HG02840 (cell line): ENCODE measurements at regions not wholly inside any gene's neighbourhood (a gene's known extent, or its start where the extent isn't known, plus 50 kb on each side); places are given as distances from the start of the nearest gene placed in this dataset.

ENCODE experiments used
- ATAC-seq: cut with Tn5 transposase; IDR thresholded peaks from one replicate; pipeline ENCODE4 v1.9.1; 2021; ENCODE audit warnings: mild to moderate bottlenecking, moderate library complexity, moderate number of reproducible peaks; ENCODE audit not compliant: unreplicated experiment, low FRiP score

- ATAC-seq = no peak
Observed at GRCh38 chr21:27171707-27172106, 204.8 kb upstream of the ADAMTS5 start.

GRCh38 chr21:27168084-27168483 lies 201.2 kb upstream of the ADAMTS5 start:
- no peak for ATAC-seq

GRCh38 chr21:27164208-27165177 lies 197.6 kb upstream of the ADAMTS5 start:
- ATAC-seq = no peak

- no peak for ATAC-seq
Observed at GRCh38 chr21:27158967-27159366, 192.1 kb upstream of the ADAMTS5 start.

GRCh38 chr21:27157097-27157496 lies 190.2 kb upstream of the ADAMTS5 start:
- ATAC-seq = no peak

- no peak for ATAC-seq
Observed at GRCh38 chr21:27156666-27157065, 189.8 kb upstream of the ADAMTS5 start.

GRCh38 chr21:27155130-27155500 lies 188.2 kb upstream of the ADAMTS5 start:
- no peak for ATAC-seq

- no peak for ATAC-seq
Observed at GRCh38 chr21:27154451-27155129, 187.7 kb upstream of the ADAMTS5 start.

- ATAC-seq = no peak
Observed at GRCh38 chr21:27152996-27153395, 186.1 kb upstream of the ADAMTS5 start.

GRCh38 chr21:27149034-27149433 lies 182.1 kb upstream of the ADAMTS5 start:
- ATAC-seq = no peak

- no peak for ATAC-seq
Observed at GRCh38 chr21:27146268-27146667, 179.4 kb upstream of the ADAMTS5 start.

GRCh38 chr21:27145134-27145798 lies 178.4 kb upstream of the ADAMTS5 start:
- no peak for ATAC-seq

- ATAC-seq = no peak
Observed at GRCh38 chr21:27143476-27143875, 176.6 kb upstream of the ADAMTS5 start.

- ATAC-seq = no peak
Observed at GRCh38 chr21:27139526-27139925, 172.6 kb upstream of the ADAMTS5 start.

GRCh38 chr21:27134516-27134915 lies 167.6 kb upstream of the ADAMTS5 start:
- ATAC-seq = no peak

- ATAC-seq = no peak
Observed at GRCh38 chr21:27132266-27132665, 165.4 kb upstream of the ADAMTS5 start.

GRCh38 chr21:27130154-27130553 lies 163.3 kb upstream of the ADAMTS5 start:
- no peak for ATAC-seq

GRCh38 chr21:27129694-27130093 lies 162.8 kb upstream of the ADAMTS5 start:
- no peak for ATAC-seq

- ATAC-seq = no peak
Observed at GRCh38 chr21:27129215-27129614, 162.3 kb upstream of the ADAMTS5 start.

- no peak for ATAC-seq
Observed at GRCh38 chr21:27126140-27126539, 159.3 kb upstream of the ADAMTS5 start.

- no peak for ATAC-seq
Observed at GRCh38 chr21:27122686-27123085, 155.8 kb upstream of the ADAMTS5 start.
